ENCODE measurements at regions not wholly inside any gene's neighbourhood (a gene's known extent, or its start where the extent isn't known, plus 50 kb on each side); places are given as distances from the start of the nearest gene placed in this dataset.

DNA sequence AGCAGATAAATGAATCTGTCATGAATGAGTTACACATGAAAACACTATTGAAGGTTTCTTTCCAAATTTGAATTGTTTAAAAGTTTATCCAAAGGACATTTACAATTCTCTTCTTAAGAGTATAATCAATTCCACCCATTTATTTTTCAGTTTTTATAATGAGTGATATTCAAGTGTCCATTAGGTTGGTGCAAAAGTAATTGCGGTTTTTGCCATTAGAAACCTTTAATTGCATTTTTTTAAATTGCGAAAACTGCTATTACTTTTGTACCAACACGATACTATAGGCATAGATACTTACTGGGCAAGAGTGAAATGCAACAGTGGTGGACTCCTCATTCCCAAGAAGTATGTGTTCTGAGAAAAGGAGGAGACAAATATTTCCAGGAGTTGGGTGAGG is 422.7 kb upstream of the MON1B start:
- TF ChIP-seq, protein P1, sequence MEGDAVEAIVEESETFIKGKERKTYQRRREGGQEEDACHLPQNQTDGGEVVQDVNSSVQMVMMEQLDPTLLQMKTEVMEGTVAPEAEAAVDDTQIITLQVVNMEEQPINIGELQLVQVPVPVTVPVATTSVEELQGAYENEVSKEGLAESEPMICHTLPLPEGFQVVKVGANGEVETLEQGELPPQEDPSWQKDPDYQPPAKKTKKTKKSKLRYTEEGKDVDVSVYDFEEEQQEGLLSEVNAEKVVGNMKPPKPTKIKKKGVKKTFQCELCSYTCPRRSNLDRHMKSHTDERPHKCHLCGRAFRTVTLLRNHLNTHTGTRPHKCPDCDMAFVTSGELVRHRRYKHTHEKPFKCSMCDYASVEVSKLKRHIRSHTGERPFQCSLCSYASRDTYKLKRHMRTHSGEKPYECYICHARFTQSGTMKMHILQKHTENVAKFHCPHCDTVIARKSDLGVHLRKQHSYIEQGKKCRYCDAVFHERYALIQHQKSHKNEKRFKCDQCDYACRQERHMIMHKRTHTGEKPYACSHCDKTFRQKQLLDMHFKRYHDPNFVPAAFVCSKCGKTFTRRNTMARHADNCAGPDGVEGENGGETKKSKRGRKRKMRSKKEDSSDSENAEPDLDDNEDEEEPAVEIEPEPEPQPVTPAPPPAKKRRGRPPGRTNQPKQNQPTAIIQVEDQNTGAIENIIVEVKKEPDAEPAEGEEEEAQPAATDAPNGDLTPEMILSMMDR (IDR thresholded peaks at IDR 0.05; ENCODE audit: insufficient read depth, low read depth, low read length) = no peak
- Histone ChIP-seq H3K4me3 (ENCODE audit: low read depth, low read length) (no peak overlapping the region), H3K36me3 (ENCODE audit: control insufficient read depth, insufficient read depth, low read length) (no peaks in the 10 kb centered on the region), H3K27me3 (ENCODE audit: control insufficient read depth, insufficient read depth, low read length) (no peaks in the 10 kb centered on the region)
- DNase-seq (ENCODE audit: low read depth) = no peak
- CTCF ChIA-PET = no interaction called here
- POLR2A ChIA-PET = no interaction called here

DNA sequence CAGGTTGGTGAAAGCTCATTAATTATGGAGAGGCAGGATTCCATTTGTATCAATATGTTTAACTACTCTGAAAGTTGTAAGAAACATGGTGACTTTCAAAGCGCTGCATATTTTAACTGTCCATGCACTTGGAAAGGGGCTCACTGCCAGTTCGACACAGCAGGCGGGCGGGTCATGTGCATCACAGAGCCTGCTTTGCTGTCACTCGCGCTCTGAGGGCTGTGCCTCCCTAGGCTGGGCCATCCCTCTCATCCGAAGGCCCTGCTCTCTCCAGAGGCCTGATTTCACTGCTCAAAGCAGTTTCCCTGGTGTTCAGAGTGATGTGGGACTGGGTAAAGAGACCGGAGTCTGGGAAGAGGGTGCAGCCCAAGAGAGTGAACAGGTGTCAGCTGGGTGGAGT is 422.0 kb upstream of the MON1B start:
- no peak overlapping the region for H3K4me3 ChIP-seq (ENCODE audit: low read depth, low read length)
- TF ChIP-seq, protein P1 (IDR thresholded peaks at IDR 0.05; ENCODE audit: insufficient read depth, low read depth, low read length) = no peak
- POLR2A ChIA-PET = no interaction called here
- no peaks in the 10 kb centered on the region for H3K27me3 ChIP-seq (ENCODE audit: control insufficient read depth, insufficient read depth, low read length)
- CTCF ChIA-PET = no interaction called here
- H3K36me3 ChIP-seq (ENCODE audit: control insufficient read depth, insufficient read depth, low read length) = no peaks in the 10 kb centered on the region
- DNase-seq (ENCODE audit: low read depth) = no peak

DNA sequence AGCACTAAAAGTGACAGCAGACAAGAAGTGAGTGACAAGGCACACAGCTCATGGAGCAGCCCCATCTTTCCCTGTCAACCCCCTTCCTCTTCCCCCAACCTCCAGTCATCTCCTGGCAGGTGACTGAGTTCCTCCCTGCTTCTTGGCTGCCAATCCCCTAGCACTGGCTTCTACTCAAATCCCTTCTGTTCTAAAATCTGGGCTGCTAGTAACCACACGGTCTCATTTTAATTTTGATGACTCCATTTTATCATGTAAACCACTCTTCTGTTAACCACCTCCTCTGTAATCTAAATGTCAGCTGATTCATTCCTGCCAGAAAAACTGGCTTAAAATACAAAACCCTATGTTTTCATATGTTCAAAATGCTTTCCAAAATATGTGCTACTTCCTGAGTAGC is 419.8 kb upstream of the MON1B start:
- TF ChIP-seq, protein P1 (IDR thresholded peaks at IDR 0.05; ENCODE audit: insufficient read depth, low read depth, low read length) = no peak
- ChIA-PET POLR2A (no interaction called here), CTCF (no interaction called here)
- Histone ChIP-seq H3K27me3 (ENCODE audit: control insufficient read depth, insufficient read depth, low read length) (no peaks in the 10 kb centered on the region), H3K36me3 (ENCODE audit: control insufficient read depth, insufficient read depth, low read length) (no peaks in the 10 kb centered on the region), H3K4me3 (ENCODE audit: low read depth, low read length) (no peak overlapping the region)
- no peak for DNase-seq (ENCODE audit: low read depth)

DNA sequence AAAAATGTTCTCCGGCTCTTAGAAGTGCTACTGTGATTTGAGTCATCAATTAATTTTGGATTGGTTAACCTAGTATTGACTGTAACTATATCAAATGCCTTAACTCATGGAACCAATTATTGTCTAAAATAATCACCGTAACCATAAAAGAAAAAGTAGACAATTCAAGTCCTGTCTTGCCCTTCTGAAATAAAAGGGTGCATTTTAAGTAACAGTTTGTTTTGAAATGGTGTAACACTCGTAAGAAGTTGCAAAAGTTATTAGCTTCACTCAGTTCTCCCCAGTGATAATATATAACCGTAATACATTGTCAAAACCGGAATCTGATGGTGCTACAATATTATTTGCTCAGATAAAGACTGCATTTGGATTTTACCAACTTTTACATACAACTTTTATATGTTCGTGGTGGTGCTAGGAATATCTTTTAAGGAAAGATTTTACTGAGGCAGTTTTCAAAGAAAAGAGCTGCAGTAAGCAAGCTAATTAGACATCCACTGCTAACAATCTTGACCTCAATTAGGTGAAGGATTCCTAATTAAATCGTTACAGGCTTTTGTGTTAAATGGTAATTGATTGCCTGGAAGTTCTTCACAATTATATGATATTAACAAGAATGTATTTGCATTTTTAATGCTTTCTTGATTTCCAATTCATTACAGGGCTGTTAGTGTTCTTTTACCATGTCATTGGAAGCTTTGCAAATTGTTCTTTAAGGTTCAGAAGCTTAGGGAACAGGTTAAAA is 413.1 kb upstream of the MON1B start:
- ChIA-PET POLR2A (no interaction called here), CTCF (no interaction called here)
- DNase-seq (ENCODE audit: low read depth) = no peak
- Histone ChIP-seq H3K36me3 (ENCODE audit: control insufficient read depth, insufficient read depth, low read length) (no peaks in the 10 kb centered on the region), H3K4me3 (ENCODE audit: low read depth, low read length) (no peak overlapping the region), H3K27me3 (ENCODE audit: control insufficient read depth, insufficient read depth, low read length) (no peaks in the 10 kb centered on the region)
- TF ChIP-seq, protein P1 (IDR thresholded peaks at IDR 0.05; ENCODE audit: insufficient read depth, low read depth, low read length) = no peak

DNA sequence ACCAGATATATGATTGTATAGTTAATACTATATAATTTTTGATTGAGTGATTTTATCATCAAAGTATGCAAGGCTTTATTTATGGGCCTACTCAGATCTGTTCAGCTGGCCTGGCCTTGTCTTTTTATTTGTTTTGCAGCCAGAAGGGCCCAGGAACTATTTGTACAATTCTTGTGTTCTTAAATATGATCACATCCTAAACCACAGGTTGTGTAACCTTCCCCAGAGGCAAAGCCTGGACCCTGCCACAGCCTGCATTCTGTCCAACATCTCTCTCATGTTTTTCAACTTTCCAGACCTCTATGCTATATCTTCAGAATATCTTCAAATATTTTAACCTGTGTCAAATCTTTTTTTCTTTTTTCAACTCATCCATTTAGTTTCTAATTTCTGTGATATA is 410.4 kb upstream of the MON1B start:
- Histone ChIP-seq H3K4me3 (ENCODE audit: low read depth, low read length) (no peak overlapping the region), H3K27me3 (ENCODE audit: control insufficient read depth, insufficient read depth, low read length) (no peaks in the 10 kb centered on the region), H3K36me3 (ENCODE audit: control insufficient read depth, insufficient read depth, low read length) (no peaks in the 10 kb centered on the region)
- ChIA-PET POLR2A (no interaction called here), CTCF (no interaction called here)
- TF ChIP-seq, protein P1 (IDR thresholded peaks at IDR 0.05; ENCODE audit: insufficient read depth, low read depth, low read length) = no peak
- no peak for DNase-seq (ENCODE audit: low read depth)

Measured in BJ (cell line).